GM18508 (cell line): ENCODE measurements at regions not wholly inside any gene's neighbourhood (a gene's known extent, or its start where the extent isn't known, plus 50 kb on each side); places are given as distances from the start of the nearest gene placed in this dataset.
A peak's percentile ranks its signal among the peaks of the same experiment; 100 is the strongest.
"Not testable (repeated sequence)": the region's sequence is repeated elsewhere in the genome, so short reads cannot be mapped to it uniquely, and the experiment has no call there.

Experiments
- ATAC-seq: cut with Tn5 transposase; IDR thresholded peaks from one replicate; pipeline ENCODE4 v1.9.1; 2021; ENCODE audit warnings: moderate number of reproducible peaks; ENCODE audit not compliant: insufficient read depth, unreplicated experiment

DNA sequence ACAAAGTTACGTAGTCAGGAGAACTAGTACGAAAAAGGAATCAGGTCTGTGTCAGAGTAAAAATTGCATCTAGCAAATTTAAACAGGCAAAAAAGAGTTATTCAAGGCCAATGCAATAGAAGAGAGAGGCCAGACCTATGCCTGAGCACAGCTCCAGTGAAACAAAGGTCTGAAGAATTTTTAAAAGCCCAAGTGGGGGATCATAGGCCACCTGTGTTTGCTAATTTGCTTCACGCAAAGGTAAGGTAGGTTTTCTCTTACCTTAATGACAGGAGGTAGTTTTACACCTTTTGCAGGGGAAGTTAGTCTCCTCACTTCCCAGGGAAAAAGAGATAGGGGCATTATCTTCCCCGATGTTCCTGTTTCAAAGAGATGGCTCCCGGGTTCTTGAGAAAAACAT lies 448.6 kb upstream of the TECRL start:
- no peak for ATAC-seq

DNA sequence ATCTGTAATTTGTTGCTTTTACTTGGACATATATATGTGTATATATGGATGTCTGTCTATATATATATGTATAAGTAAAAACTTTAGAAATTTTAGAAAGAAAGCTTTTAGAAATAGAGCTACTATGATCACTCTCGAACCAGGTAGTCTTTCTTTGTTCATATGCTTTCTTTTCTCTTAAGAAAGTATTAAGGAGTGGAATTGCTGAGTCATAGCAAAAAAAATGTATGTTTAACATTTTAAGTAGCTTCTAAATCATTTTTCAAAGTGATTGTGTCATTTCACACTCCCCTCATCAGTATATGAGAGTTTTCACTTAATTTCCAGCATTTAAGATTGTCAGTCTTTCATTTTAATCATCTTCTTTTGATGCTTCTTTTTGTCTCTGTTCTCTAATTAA lies 447.9 kb upstream of the TECRL start:
- ATAC-seq, result no peak

DNA sequence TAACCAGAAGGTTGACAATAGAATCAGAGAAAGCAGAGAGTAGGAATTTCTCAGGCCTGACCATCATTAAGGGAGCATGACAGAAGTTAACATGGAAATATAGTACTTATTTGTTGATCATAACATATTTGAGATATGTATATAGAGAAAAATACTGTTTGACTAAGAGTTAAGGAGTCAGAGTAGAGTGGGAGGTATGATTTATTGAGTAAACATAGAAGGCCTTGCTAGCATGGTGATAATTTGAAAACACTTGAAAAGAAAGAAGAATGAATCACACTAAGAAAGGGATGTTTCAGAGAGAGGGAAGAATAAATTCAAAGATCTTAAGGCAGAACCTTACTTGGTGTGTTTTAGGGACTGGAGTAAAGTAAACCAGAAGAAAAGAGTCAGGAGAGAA lies 437.2 kb upstream of the TECRL start:
- no peak for ATAC-seq

DNA sequence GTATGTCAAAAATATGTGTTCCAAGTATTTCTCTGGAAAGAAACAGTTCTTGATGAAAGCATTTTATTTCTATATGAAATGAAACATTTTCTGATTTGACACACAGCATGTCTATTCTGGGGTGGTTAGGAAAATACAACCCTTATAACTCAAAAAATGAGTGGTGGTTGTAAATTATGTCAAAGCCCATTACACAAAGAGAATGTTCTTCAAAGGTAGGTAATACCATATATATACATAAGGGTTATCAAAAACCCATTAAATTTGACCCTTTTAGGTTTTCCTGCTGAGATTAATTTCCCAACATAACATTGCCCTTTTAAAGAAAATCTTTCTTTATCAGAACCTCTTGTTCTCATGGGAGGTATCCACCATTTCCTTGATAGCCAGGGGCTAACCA lies 420.5 kb upstream of the TECRL start:
- ATAC-seq, result no peak

DNA sequence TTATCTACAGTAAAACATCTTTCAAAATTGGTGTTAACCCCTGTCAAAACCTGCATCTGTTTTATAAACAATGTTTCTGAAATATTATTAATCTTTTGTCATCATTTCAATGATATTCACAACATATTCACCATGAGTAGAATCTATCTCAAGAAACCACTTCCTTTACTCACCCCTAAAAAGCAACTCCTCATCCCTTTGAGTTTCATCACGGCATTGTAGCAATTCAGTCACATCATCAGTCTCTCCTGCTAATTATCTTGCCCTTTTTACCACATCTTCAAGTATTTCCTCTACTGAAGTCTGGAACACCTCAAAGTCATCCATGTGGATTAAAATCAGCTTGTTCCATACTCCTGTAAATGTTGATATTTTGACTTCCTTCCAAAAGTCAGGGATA lies 415.3 kb upstream of the TECRL start:
- ATAC-seq, result no peak

DNA sequence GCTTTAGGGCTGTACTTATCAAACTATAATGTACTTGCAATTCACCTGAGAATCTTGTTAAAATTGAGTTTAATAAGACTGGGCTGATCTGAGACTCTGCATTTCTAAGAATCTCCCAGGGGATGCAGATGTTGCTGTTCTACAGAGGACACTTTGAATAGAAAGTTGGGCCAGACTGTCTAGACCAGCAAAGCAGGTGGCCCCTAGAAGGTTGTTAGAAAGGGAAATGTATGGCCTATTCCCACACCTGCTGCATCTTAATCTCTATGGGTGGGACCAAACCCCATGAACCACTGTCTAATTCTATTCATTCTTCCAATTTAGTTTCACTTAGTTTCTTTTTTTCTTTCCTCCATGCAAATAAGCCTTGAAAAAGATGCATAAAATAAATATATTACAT lies 413.2 kb upstream of the TECRL start:
- ATAC-seq, result no peak

DNA sequence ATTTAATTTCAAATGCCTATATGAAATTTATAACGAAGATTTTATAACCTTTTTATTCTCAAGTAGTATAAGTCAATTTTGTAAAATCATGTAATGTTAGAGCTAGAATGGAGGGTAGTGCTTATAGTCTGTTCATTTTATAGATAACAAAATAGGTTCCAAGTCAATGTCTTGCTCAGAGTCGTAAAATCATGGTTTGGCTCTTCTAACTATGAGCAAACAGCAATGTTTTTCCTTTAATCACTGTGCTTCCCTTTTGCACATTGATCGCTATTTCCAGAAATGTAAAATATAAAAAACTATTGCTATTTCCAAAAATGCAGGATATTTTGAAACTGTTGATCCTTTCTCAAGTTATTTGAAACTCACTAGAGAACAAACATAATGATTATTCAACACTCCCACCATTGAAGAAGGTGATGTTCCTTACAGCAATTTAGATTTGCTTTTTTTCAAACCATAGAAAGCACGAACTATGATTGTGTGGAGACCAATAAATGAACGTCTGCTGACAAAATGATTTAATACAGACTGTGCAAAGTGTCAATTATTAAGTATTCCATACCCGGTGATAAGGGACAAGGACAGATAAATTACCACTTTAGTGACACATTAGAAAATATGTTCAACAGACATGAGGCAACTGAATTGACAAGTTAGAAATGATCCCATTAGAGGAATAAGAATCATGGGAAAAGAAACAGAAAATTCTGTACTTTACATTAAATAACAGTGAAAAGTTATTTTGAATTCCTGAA lies 412.1 kb upstream of the TECRL start:
- no peak for ATAC-seq

DNA sequence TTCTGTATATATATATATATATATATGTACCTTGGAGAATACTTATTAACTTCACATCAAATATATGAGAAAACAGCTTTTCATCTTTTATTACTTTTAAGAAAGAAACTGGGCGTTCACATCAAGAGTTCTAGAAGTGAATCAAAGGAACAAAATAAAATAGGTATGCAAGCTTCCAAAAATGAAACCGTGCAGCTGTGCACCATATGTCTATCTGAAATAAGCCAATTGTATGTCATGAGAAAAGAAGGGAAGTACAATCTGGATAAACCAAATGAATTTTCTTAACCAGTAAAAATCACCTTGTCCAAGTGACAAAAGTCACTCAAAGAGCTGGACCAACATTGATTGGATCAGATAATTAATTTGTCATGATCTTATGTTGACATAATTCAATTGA lies 405.4 kb upstream of the TECRL start:
- ATAC-seq, result no peak

DNA sequence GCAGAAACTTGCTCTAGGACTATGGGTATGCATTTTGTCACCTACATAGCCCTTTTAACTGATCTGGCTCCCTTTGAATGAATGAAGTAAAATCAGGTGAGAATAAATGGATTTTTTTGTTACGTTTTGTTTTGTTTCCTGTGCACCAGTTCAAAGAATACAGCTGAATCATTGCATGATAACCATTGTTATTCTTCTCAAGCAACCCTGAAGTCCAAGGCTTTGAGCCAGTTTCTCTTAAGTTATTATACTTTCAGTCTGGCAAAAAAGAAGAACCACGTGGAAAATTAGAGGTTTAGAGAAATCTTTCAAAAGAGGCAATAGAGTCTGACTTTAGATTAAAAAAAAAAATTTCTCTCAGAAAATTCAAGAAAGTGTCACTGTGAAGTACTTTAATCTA lies 398.6 kb upstream of the TECRL start:
- ATAC-seq, result no peak

DNA sequence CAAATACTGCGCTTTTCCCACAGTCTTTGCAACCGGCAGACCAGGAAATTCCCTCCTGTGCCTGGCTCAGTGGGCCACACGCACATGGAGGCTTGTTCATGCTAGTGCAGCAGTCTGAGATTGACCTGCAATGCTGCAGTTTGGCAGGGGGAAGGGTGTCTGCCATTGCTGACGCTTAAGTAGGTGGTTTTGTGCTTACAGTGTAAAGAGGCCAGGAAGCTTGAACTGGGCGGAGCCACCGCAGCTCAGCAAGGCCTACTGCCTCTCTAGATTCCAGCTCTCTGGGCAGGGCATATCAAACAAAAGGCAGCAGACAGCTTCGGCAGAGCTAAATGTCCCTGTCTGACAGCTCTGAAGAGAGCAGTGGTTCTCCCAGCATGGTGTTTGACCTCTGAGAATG lies 390.5 kb upstream of the TECRL start:
- no peak for ATAC-seq

DNA sequence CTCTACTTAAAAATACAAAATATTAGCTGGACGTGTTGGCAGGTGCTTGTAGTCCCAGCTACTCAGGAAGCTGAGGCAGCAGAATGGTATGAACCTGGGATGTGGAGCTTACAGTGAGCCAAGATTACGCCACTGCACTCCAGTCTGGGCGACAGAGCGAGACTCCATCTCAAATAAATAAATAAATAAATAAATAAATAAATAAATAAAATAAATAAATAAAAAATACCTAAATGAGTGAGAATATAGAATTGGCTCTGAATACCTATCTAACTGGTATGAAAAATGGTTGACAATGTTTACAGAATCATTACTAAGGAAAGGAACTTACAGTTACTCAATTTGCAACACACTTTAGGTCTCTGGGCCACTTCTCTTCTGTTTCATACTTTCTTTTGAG lies 389.6 kb upstream of the TECRL start:
- not testable (repeated sequence) for ATAC-seq

DNA sequence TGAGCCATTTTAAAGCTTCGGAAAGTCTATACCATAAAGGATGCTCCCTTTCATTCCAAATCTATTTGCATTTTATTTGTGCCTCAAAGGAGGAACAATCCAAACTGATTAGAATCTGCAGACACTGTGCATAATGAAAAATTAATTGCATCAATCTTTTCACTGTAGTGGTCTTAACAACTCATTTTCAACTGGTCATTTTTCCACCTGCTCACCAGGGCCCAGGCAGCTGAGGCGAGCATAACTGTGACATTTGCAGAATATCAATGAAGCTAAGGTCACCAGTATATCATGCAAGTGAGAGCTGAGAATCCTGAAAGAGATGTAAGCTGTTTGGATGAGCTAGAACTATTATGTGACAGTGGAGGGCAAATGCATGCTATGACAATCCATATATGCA lies 387.3 kb upstream of the TECRL start:
- ATAC-seq, result no peak

DNA sequence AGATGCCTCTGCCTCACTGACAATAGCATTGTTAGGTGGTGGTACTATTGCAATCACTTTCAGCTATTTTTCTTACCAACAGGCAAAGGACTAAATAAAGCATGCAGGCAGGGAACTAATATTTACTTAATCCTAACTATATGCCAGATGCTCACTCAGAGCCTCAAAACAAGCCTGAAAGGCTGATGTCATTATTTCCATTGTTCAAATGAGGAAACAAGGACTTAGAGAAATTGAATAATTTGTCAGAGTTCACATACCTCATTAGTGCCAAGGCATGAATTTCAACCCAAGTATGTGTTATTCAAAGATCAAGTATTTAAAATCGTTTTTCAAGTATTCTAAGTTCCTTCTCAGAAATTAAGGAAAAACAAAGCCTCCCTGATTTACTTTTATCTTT lies 374.9 kb upstream of the TECRL start:
- no peak for ATAC-seq

DNA sequence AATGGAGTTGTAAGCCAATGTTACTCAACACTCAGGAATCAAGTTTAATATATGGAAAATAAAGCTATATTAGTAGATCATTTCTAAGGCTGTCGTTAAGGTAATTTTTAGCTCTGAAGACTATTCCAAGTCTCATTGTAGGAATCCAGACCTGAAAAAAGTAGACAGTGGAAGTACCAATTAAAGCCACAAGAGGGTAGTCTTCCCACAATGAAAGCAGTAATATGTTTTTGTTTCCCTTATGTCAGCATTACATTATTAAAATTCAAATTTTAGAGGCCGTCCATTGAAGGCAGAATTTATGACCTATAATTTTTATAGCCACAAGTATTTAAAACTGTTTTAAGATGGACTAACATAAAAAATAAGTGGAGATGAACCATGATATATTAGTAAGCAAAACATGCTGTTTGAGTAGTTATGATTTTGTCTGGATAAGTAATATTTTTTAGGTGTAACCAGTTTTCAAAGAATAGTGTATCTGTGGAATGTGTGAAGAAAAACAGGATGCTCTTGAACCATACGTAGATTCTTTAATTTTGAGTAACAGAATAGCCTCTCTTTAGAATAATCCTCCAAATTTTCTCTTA lies 372.6 kb upstream of the TECRL start:
- peak; percentile 57 for ATAC-seq

DNA sequence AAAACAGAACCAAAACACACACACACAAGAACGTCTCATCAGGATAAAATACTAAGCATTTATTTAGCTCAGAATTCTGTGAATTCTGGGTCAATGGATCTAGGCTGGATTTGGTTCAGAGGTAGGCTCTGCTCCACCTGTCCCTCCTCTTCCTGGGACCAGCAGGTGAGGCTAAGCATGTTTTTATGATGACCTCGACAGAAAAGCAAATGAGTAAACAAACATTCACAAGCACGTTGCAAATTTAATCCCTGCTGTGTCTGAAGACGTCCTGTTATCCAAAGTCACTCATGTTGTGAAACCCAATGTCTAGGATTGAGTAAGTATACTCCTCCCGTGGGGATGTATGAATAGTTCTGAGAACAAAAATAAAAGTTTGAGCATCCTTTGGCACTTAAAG lies 371.4 kb upstream of the TECRL start:
- ATAC-seq, result no peak

DNA sequence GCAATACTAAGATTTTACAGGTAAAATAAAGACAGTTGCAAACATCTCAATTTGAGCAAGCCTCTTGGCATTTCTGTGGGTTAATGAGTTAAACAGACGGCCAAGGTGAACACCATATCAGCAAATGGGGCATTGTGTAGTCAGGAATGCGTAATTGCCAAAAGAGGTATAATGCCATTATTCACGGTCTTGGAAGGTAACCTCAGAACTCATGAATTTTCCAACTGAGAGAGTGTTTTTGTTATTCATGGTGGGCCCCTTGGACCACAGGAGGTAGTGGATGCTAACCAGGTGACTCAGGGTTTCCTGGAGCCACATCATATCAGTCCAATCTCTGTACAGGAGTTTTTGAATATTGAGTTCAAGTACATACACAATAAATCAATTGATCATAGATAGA lies 368.0 kb upstream of the TECRL start:
- ATAC-seq, result no peak

DNA sequence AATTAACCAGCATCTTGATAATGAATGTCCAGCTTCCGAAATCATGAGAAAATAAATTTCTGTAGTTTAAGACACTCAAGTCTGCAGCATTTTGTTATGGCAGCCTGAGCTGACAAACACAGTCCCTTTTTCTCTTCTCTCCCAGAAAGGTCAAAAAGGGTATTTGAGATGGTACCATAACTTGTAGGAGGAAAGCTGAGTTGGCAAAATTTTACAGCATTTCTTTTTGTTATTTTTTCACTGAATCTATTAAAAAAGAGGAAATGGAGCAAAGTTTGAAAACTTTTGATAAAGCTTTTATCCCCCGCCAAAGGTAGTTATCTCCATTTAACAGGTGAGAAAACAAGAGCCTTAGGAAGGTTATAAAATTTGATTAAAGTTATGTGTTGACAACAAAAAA lies 367.6 kb upstream of the TECRL start:
- ATAC-seq, result no peak

DNA sequence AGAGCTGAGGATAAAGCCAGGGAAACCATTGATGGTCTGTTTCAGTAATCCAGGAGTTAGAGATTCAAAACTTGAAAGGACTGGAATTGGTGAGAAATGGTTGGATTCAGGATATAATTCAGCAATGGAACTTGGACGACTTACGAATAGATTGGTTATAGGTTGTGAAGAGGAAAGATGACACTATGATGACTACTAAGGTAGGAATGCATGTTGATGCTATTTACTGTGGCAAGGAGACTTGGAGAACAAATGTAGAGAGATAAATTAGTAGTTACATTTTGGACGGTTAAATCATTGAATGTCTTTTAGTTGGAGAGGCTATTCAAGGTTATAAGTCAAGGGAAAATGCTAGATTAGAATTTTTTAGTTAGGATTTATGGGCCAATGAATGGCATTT lies 365.4 kb upstream of the TECRL start:
- ATAC-seq, result no peak

DNA sequence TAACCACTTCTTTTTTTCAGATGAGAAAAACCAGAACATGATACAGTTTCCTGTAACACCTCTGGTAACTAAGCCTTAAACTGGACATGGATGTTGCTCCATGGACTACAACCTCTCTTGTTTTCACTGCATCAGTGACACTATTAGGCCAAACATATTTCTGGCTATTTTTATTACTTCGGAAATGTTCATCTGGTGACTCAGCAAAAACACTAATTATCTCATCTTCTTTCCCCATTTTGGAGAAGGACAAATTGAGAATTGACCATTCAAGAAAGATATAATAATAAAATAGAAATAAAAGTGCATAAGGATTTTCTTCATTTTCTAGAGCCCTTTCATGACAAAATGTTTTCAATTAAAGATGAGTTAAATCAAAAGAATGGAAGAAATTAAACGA lies 361.9 kb upstream of the TECRL start:
- ATAC-seq, result no peak

DNA sequence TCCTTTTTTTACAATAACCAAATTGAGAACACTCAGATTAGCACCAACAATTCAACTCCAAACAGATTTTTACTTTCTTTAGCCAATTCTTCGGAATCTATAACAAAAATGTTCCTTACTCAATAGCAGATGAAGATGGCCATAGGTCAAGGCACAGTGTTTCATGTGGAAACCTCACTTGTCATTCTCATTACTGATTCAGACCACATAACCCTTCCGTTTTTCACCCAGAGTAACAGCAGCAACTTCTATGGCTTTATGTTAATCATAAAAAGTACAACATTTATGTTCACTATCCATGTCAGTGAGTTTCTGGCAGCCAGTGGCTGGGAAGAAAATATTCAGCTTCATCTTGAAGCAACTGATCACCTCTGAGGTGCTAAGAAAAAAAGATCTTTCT lies 358.3 kb upstream of the TECRL start:
- ATAC-seq, result no peak

DNA sequence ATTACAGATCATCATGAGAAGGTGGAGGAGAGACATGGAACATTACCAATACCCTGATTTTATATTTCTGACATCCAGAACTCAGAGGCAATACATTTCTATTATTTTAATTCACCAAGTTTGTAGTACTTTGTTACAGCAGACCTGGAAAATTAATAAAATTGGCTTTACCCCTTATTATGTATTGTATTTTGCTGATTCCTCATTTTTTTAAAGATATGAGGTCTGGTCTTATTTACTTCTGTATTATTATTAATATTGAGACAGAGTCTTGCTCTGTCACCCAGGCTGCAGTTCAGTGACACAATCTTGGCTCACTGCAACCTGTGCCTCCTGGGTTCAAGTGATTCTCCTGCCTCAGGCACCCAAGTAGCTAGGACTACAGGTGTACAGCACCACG lies 357.3 kb upstream of the TECRL start:
- no peak for ATAC-seq

DNA sequence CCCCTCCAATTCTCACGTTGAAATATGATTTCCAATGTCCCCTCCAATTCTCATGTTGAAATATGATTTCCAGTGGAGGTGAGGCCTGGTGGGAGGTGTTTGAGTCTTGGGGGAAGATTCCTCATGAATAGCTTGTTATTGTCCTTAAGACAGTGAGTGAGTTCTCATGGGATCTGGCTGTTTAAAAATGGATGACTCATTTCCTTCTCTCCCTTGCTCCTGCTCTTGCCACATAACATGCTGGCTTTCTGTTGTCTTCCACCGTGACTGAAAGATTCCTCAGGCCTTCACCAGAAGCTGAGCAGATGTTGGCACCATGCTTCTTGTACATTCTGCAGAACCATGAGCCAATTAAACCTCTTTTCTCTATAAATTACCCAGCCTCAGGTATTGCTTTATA lies 346.8 kb upstream of the TECRL start:
- no peak for ATAC-seq
